GM23338 (cell line): ENCODE measurements at regions not wholly inside any gene's neighbourhood (a gene's known extent, or its start where the extent isn't known, plus 50 kb on each side); places are given as distances from the start of the nearest gene placed in this dataset.

Experiments
- CREB1 ChIP-seq: fragments of 250-450 bp; sonication (Bioruptor Pico); IDR thresholded peaks from 2 replicates; pipeline ENCODE4 v1.5.0; 2020; ENCODE audit warnings: low read depth, mild to moderate bottlenecking, moderate library complexity
- CTCF ChIP-seq, 2 experiments: fragments of 200-600 bp in 1 of 2; sonication (generic) in 1 of 2; conservative IDR thresholded peaks; 2 replicates each; pipeline versions ENCODE4 v1.5.1 to v1.6.1; 2016 to 2017; ENCODE audit warnings: antibody characterized with exemption in 2 of 2, low read depth in 2 of 2, mild to moderate bottlenecking in 2 of 2, moderate library complexity in 1 of 2
- ETS1 ChIP-seq: IDR thresholded peaks from 2 replicates; pipeline ENCODE4 v1.6.1; 2016; ENCODE audit warnings: antibody characterized with exemption
- EZH2 ChIP-seq: fragments of 200-600 bp; sonication (generic); IDR thresholded peaks from one replicate; pipeline ENCODE4 v1.8.0; 2017; ENCODE audit warnings: antibody characterized with exemption, mild to moderate bottlenecking, low read depth; ENCODE audit not compliant: unreplicated experiment
- EZH2phosphoT487 ChIP-seq: fragments of 200-600 bp; sonication (generic); IDR thresholded peaks from one replicate; pipeline ENCODE4 v1.8.1; 2018; ENCODE audit warnings: antibody characterized with exemption; ENCODE audit not compliant: unreplicated experiment
- JUNB ChIP-seq: IDR thresholded peaks from one replicate; pipeline ENCODE4 v1.6.1; 2016; ENCODE audit warnings: antibody characterized with exemption; ENCODE audit not compliant: unreplicated experiment
- NANOG ChIP-seq: IDR thresholded peaks from 2 replicates; pipeline ENCODE4 v1.6.1; 2016; ENCODE audit warnings: antibody characterized with exemption, borderline replicate concordance
- POLR2AphosphoS5 ChIP-seq: IDR thresholded peaks from 2 replicates; pipeline ENCODE4 v1.6.1; 2016; ENCODE audit warnings: antibody characterized with exemption, low read depth
- REST ChIP-seq: IDR thresholded peaks from one replicate; pipeline ENCODE4 v1.6.1; 2018; ENCODE audit warnings: antibody characterized with exemption; ENCODE audit not compliant: unreplicated experiment
- STAT1 ChIP-seq: IDR thresholded peaks from one replicate; pipeline ENCODE4 v1.6.1; 2016; ENCODE audit warnings: antibody characterized with exemption; ENCODE audit not compliant: unreplicated experiment
- ZNF114 ChIP-seq: fragments of 250-450 bp; sonication (Bioruptor Pico); IDR thresholded peaks from 2 replicates; pipeline ENCODE4 v1.5.0; 2020; ENCODE audit warnings: mild to moderate bottlenecking, moderate library complexity
- ZNF331 ChIP-seq: fragments of 250-450 bp; sonication (Bioruptor Pico); IDR thresholded peaks from 2 replicates; pipeline ENCODE4 v1.5.0; 2020; ENCODE audit warnings: low read depth, mild to moderate bottlenecking, moderate library complexity
- ZNF462 ChIP-seq: fragments of 250-450 bp; sonication (Bioruptor Pico); IDR thresholded peaks from 2 replicates; pipeline ENCODE4 v1.5.0; 2020; ENCODE audit warnings: mild to moderate bottlenecking, moderate library complexity

GRCh38 chr15:57820119-57820518 is 113.6 kb downstream of the POLR2M start:
- TF ChIP-seq CTCF (conservative IDR thresholded peaks at IDR 0.05; ENCODE audit: low read depth in 2 of 2) (no peak), POLR2AphosphoS5 (no peak), EZH2 (no peak), REST (no peak), EZH2phosphoT487 (no peak), JUNB (no peak), CREB1 (CRISPR knock-in tag) (no peak), ZNF462 (no peak), ETS1 (no peak), ZNF114 (CRISPR knock-in tag) (no peak), ZNF331 (no peak), NANOG (no peak), STAT1 (no peak)
